ENCODE measurements at regions not wholly inside any gene's neighbourhood (a gene's known extent, or its start where the extent isn't known, plus 50 kb on each side); places are given as distances from the start of the nearest gene placed in this dataset.

GRCh38 chr7:1364906-1365570, 94.2 kb downstream of the MICALL2 start:
- Histone ChIP-seq H3K9me3 (ENCODE audit: insufficient read depth, low read depth) (no peaks in the 10 kb centered on the region), H4K20me1 (ENCODE audit: insufficient read depth) (no peaks in the 10 kb centered on the region), H2AFZ (no peak overlapping the region), H3K27ac (no peak overlapping the region), H3K4me2 (no peak overlapping the region), H3F3A (ENCODE audit: insufficient read depth, low read depth) (no peaks in the 10 kb centered on the region), H3K4me3 (no peak overlapping the region), H3K79me2 (ENCODE audit: low read depth) (no peaks in the 10 kb centered on the region), H3K4me1 (replicated peaks; ENCODE audit: insufficient read depth) (no peaks in the 10 kb centered on the region), H3K36me3 (ENCODE audit: low read depth) (no peaks in the 10 kb centered on the region), H3K9me2 (ENCODE audit: insufficient read depth) (no peaks in the 10 kb centered on the region), H3K27me3 (ENCODE audit: insufficient read depth, low read depth) (peaks cover 73% of the 10 kb centered on the region)
- POLR2A ChIA-PET (ENCODE audit: unreplicated experiment): no interaction called here
- no peak for DNase-seq
- CTCF ChIA-PET: no interaction called here
- intact Hi-C loops (cut with micrococcal nuclease; ENCODE audit: unreplicated experiment): no loop called here
- TF ChIP-seq EZH2 (IDR thresholded peaks at IDR 0.05; ENCODE audit: low read depth): no peak
- TF ChIP-seq CTCF (conservative IDR thresholded peaks at IDR 0.05): no peak
- no TSS peak for BruUV-seq (replicated peaks)

- Histone ChIP-seq H3K79me2 (ENCODE audit: low read depth) (no peaks in the 10 kb centered on the region), H3K36me3 (ENCODE audit: low read depth) (no peaks in the 10 kb centered on the region), H3K4me1 (replicated peaks; ENCODE audit: insufficient read depth) (no peaks in the 10 kb centered on the region), H3K9me2 (ENCODE audit: insufficient read depth) (no peaks in the 10 kb centered on the region), H3K27ac (no peak overlapping the region), H3K4me2 (no peak overlapping the region), H3F3A (ENCODE audit: insufficient read depth, low read depth) (no peaks in the 10 kb centered on the region), H4K20me1 (ENCODE audit: insufficient read depth) (no peaks in the 10 kb centered on the region), H3K27me3 (ENCODE audit: insufficient read depth, low read depth) (peaks cover 79% of the 10 kb centered on the region), H3K4me3 (no peak overlapping the region), H3K9me3 (ENCODE audit: insufficient read depth, low read depth) (no peaks in the 10 kb centered on the region), H2AFZ (no peak overlapping the region)
- intact Hi-C loops (cut with micrococcal nuclease; ENCODE audit: unreplicated experiment): no loop called here
- BruUV-seq (replicated peaks): no TSS peak
- no peak for DNase-seq
- CTCF ChIA-PET: no interaction called here
- POLR2A ChIA-PET (ENCODE audit: unreplicated experiment): no interaction called here
- TF ChIP-seq EZH2 (IDR thresholded peaks at IDR 0.05; ENCODE audit: low read depth) (no peak), CTCF (conservative IDR thresholded peaks at IDR 0.05) (no peak)
Measured at GRCh38 chr7:1365846-1366245, 93.4 kb downstream of the MICALL2 start.

DNA sequence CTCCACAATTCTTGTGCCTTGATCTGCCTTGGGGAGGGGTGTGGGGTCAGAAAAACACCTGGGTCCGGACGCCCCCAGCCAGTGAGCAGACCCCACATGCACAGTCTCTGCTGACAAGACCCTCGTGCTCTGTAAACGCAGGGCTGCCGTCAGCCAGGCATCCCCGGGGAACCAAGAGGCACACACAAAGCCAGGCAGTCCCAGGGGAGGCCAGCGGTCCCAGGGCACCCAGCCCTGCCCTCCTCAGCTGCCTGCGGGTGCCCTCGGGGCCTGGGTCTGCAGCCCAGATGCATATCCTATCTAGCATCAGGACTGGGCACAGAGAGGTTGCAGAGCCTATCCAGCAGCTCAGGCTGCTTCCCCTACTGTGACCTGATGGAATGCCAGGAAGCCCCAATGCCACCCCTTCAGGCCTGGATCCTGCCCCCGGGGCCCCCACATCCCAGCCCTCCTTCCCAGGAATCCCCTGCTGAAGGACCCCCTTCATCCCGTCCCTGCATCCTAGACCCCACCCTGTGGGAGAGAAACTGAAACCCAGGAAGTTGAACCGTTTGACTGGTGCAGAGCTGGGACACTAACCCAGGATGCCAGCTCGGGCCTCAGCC, 92.4 kb downstream of the MICALL2 start:
- no peaks in the 10 kb centered on the region for H3K79me2 ChIP-seq (ENCODE audit: low read depth)
- no peaks in the 10 kb centered on the region for H3K36me3 ChIP-seq (ENCODE audit: low read depth)
- H3K9me3 ChIP-seq (ENCODE audit: insufficient read depth, low read depth): no peaks in the 10 kb centered on the region
- H3K4me3 ChIP-seq: no peak overlapping the region
- no peak for DNase-seq
- intact Hi-C loops (cut with micrococcal nuclease; ENCODE audit: unreplicated experiment): no loop called here
- H3K27ac ChIP-seq: no peak overlapping the region
- TF ChIP-seq CTCF (conservative IDR thresholded peaks at IDR 0.05): no peak
- no peak for TF ChIP-seq EZH2 (IDR thresholded peaks at IDR 0.05; ENCODE audit: low read depth)
- H3K4me1 ChIP-seq (replicated peaks; ENCODE audit: insufficient read depth): no peaks in the 10 kb centered on the region
- H4K20me1 ChIP-seq (ENCODE audit: insufficient read depth): no peaks in the 10 kb centered on the region
- no peak overlapping the region for H2AFZ ChIP-seq
- ChIA-PET CTCF (no interaction called here), POLR2A (ENCODE audit: unreplicated experiment) (no interaction called here)
- H3K27me3 ChIP-seq (ENCODE audit: insufficient read depth, low read depth): peaks cover 83% of the 10 kb centered on the region
- no peak overlapping the region for H3K4me2 ChIP-seq
- no TSS peak for BruUV-seq (replicated peaks)
- no peaks in the 10 kb centered on the region for H3F3A ChIP-seq (ENCODE audit: insufficient read depth, low read depth)
- H3K9me2 ChIP-seq (ENCODE audit: insufficient read depth): no peaks in the 10 kb centered on the region

Data from PC-9 (cell line).